ENCODE measurements at regions not wholly inside any gene's neighbourhood (a gene's known extent, or its start where the extent isn't known, plus 50 kb on each side); places are given as distances from the start of the nearest gene placed in this dataset.

DNA sequence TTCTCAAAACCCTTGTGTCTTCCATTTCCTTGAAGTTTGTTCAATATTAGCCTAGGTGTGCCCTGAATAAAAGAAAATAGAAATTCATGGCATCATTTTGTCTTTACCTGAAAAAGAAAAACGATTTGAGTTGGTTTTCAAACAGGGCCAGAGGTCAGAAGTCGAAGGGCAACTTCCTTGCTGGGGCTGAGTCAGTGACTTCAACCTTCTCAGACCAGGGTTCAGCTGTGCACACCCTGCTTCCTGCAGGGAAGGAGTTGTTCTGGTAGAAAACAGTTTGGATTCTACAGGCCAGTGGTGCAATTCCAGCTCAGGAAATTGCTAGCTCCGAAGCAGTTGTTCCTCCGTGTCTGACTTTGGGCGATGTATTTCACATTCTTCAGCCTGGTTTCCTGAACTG, 132.1 kb upstream of the SLC30A5 start:
- no peaks in the 10 kb centered on the region for H3K4me1 ChIP-seq (ENCODE audit: insufficient read depth, low read length, severe bottlenecking)
- H3K4me3 ChIP-seq (ENCODE audit: low read depth, low read length, poor library complexity, severe bottlenecking), result no peak overlapping the region
- H3F3A ChIP-seq (ENCODE audit: insufficient read depth, low read length), result no peaks in the 10 kb centered on the region
- H4K20me1 ChIP-seq (ENCODE audit: insufficient read depth, low read length), result no peaks in the 10 kb centered on the region
- H2AFZ ChIP-seq (ENCODE audit: low read length), result no peak overlapping the region
- no peak overlapping the region for H3K9ac ChIP-seq (ENCODE audit: low read length)
- TF ChIP-seq, protein P1, sequence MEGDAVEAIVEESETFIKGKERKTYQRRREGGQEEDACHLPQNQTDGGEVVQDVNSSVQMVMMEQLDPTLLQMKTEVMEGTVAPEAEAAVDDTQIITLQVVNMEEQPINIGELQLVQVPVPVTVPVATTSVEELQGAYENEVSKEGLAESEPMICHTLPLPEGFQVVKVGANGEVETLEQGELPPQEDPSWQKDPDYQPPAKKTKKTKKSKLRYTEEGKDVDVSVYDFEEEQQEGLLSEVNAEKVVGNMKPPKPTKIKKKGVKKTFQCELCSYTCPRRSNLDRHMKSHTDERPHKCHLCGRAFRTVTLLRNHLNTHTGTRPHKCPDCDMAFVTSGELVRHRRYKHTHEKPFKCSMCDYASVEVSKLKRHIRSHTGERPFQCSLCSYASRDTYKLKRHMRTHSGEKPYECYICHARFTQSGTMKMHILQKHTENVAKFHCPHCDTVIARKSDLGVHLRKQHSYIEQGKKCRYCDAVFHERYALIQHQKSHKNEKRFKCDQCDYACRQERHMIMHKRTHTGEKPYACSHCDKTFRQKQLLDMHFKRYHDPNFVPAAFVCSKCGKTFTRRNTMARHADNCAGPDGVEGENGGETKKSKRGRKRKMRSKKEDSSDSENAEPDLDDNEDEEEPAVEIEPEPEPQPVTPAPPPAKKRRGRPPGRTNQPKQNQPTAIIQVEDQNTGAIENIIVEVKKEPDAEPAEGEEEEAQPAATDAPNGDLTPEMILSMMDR (IDR thresholded peaks at IDR 0.05; ENCODE audit: low read length), result no peak
- no peak for TF ChIP-seq EZH2 (IDR thresholded peaks at IDR 0.05; ENCODE audit: borderline replicate concordance, low read length)
- H3K36me3 ChIP-seq (ENCODE audit: insufficient read depth, low read length), result no peaks in the 10 kb centered on the region
- no peak overlapping the region for H3K4me2 ChIP-seq (ENCODE audit: low read length)
- no peaks in the 10 kb centered on the region for H3K9me3 ChIP-seq (ENCODE audit: low read length)
- H3K79me2 ChIP-seq (ENCODE audit: insufficient read depth, low read length), result no peaks in the 10 kb centered on the region
- no peaks in the 10 kb centered on the region for H3K9me2 ChIP-seq (ENCODE audit: low read depth, low read length)
- no peaks in the 10 kb centered on the region for H3K27me3 ChIP-seq (ENCODE audit: insufficient read depth, low read length)
- H3K27ac ChIP-seq (ENCODE audit: low read depth, low read length, poor library complexity, severe bottlenecking), result no peak overlapping the region

DNA sequence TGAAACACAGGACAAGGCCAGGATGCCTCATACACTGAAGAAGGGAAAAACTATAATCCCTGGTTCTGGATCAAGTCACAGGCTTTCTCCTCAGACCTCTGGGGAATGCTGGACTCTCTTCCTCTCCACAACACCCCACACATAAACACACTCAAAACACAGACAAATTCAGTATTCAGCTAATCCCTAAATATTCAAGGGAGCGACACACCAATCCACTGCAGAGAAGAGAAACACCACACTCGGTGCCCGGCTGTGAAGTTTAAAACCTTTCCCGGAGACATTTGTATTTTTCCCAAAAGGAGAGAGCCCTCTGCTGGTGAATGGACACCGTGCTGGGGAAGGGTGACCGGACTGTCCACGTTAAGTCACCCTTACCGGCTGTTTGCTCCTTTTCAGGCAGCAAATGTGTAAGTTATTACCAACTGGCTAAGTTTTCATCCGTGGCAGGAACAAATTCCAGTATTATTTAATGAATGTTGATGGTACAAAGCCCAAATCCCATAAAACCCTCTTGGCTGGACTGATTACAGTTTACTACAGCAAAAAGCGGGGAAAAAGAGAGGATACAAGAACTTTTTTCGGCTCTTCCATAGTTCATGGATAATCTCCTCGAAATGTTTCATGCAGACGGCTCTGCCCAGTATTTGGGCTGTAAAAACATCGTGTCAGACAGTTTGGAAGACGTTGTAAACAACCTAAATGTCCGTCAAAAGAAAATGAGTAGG, 130.9 kb upstream of the SLC30A5 start:
- Histone ChIP-seq H3K36me3 (ENCODE audit: insufficient read depth, low read length) (no peaks in the 10 kb centered on the region), H3K4me1 (ENCODE audit: insufficient read depth, low read length, severe bottlenecking) (no peaks in the 10 kb centered on the region), H3K4me2 (ENCODE audit: low read length) (no peak overlapping the region), H3K27me3 (ENCODE audit: insufficient read depth, low read length) (no peaks in the 10 kb centered on the region), H3K4me3 (ENCODE audit: low read depth, low read length, poor library complexity, severe bottlenecking) (no peak overlapping the region), H4K20me1 (ENCODE audit: insufficient read depth, low read length) (no peaks in the 10 kb centered on the region), H3K79me2 (ENCODE audit: insufficient read depth, low read length) (no peaks in the 10 kb centered on the region), H3F3A (ENCODE audit: insufficient read depth, low read length) (no peaks in the 10 kb centered on the region), H2AFZ (ENCODE audit: low read length) (no peak overlapping the region), H3K27ac (ENCODE audit: low read depth, low read length, poor library complexity, severe bottlenecking) (no peak overlapping the region), H3K9me3 (ENCODE audit: low read length) (no peaks in the 10 kb centered on the region), H3K9me2 (ENCODE audit: low read depth, low read length) (no peaks in the 10 kb centered on the region), H3K9ac (ENCODE audit: low read length) (no peak overlapping the region)
- TF ChIP-seq EZH2 (IDR thresholded peaks at IDR 0.05; ENCODE audit: borderline replicate concordance, low read length), result no peak
- TF ChIP-seq, protein P1 (IDR thresholded peaks at IDR 0.05; ENCODE audit: low read length), result no peak; the same call in 1 of the 2 replicates

DNA sequence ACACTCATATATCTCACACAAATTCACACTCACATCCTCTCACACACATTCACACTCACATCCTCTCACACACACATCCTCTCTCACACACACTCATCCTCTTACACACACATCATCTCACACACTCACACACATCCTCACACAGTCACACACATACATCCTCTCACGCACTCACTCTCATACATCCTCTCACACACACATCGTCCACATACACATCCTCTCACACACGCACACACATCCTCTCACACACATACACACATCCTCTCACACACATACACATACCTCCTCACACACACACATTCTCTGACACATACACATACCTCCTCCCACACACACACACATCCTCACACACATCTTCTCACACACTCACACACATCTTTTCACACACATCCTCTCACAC, 129.1 kb upstream of the SLC30A5 start:
- no peaks in the 10 kb centered on the region for H3K36me3 ChIP-seq (ENCODE audit: insufficient read depth, low read length)
- no peak for TF ChIP-seq EZH2 (IDR thresholded peaks at IDR 0.05; ENCODE audit: borderline replicate concordance, low read length)
- TF ChIP-seq, protein P1 (IDR thresholded peaks at IDR 0.05; ENCODE audit: low read length), result no peak
- H3K9me2 ChIP-seq (ENCODE audit: low read depth, low read length), result no peaks in the 10 kb centered on the region
- H2AFZ ChIP-seq (ENCODE audit: low read length), result no peak overlapping the region
- no peaks in the 10 kb centered on the region for H3F3A ChIP-seq (ENCODE audit: insufficient read depth, low read length)
- no peaks in the 10 kb centered on the region for H3K79me2 ChIP-seq (ENCODE audit: insufficient read depth, low read length)
- no peak overlapping the region for H3K27ac ChIP-seq (ENCODE audit: low read depth, low read length, poor library complexity, severe bottlenecking)
- no peak overlapping the region for H3K4me2 ChIP-seq (ENCODE audit: low read length)
- H4K20me1 ChIP-seq (ENCODE audit: insufficient read depth, low read length), result no peaks in the 10 kb centered on the region
- H3K27me3 ChIP-seq (ENCODE audit: insufficient read depth, low read length), result no peaks in the 10 kb centered on the region
- no peaks in the 10 kb centered on the region for H3K9me3 ChIP-seq (ENCODE audit: low read length)
- no peaks in the 10 kb centered on the region for H3K4me1 ChIP-seq (ENCODE audit: insufficient read depth, low read length, severe bottlenecking)
- H3K9ac ChIP-seq (ENCODE audit: low read length), result no peak overlapping the region
- no peak overlapping the region for H3K4me3 ChIP-seq (ENCODE audit: low read depth, low read length, poor library complexity, severe bottlenecking)
